Skeletal muscle tissue (tissue), 3 donors: ENCODE measurements at regions not wholly inside any gene's neighbourhood (a gene's known extent, or its start where the extent isn't known, plus 50 kb on each side); places are given as distances from the start of the nearest gene placed in this dataset.

ENCODE experiments used
- H3K27ac ChIP-seq: one replicate; pipeline ENCODE4 v1.7.0; 2013; ENCODE audit warnings: mild to moderate bottlenecking, low read depth, low read length, inconsistent platforms
- H3K27me3 ChIP-seq, 3 donors: one replicate each; pipeline ENCODE4 v1.7.0; 2013; ENCODE audit warnings: low read length in 3 of 3; ENCODE audit not compliant: control insufficient read depth in 3 of 3, insufficient read depth in 3 of 3
- H3K36me3 ChIP-seq, 3 donors: one replicate each; pipeline ENCODE4 v1.7.0; 2013; ENCODE audit warnings: low read length in 3 of 3; ENCODE audit not compliant: control insufficient read depth in 3 of 3, insufficient read depth in 3 of 3
- H3K4me1 ChIP-seq, 3 donors: one replicate each; pipeline ENCODE4 v1.7.0; 2013; ENCODE audit warnings: low read length in 3 of 3, mild to moderate bottlenecking in 3 of 3; ENCODE audit not compliant: control insufficient read depth in 3 of 3, insufficient read depth in 3 of 3
- H3K4me3 ChIP-seq, 3 donors: one replicate each; pipeline ENCODE4 v1.7.0; 2013; ENCODE audit warnings: low read length in 3 of 3
- H3K9ac ChIP-seq, 3 donors: one replicate each; pipeline ENCODE4 v1.7.0; 2013; ENCODE audit warnings: low read length in 3 of 3, mild to moderate bottlenecking in 3 of 3, moderate library complexity in 2 of 3, low read depth in 1 of 3
- H3K9me3 ChIP-seq, 3 donors: one replicate each; pipeline ENCODE4 v1.7.0; 2013; ENCODE audit warnings: low read length in 3 of 3; ENCODE audit not compliant: control insufficient read depth in 3 of 3
- donor health status: Osteomylitis.

DNA sequence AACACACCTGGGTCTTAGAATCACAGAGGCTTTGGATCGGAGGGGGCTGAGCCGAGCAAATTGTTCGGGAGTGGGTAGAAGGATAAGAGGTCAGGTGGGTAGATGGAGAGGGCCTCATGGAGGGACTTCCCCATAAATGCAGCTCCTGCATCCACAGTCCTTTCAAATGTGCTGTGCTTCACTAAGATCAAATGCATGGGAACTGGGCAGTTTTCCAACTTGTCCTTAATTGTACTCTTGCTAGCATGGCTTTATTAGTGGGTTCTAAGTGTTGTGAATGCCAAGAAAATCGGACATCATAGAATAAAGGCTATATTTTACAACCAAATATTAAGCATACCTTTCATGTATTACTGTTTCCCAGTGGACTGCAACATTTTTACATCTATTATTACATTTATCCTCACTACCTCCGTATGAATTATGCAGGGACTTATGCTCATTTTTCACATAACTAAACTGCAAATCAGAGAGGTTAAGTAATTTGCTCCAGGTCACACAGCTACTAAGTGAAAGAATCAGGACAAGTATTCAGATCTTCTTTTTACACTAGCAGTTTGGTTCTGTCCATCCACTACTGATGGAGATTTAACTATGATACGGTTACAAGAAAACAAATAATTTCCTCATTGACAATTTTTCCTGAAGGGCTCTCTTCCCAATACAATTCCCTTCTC lies 174.5 kb upstream of the RUNX1 start:
- Histone ChIP-seq H3K9ac (peak overlapping the region in 1 of 3 donors; percentile 4), H3K9me3 (no peaks in the 10 kb centered on the region), H3K4me3 (no peak overlapping the region), H3K4me1 (peaks cover 51 to 55% (median 52%) of the 10 kb centered on the region in 3 donors), H3K27me3 (no peaks in the 10 kb centered on the region), H3K27ac (peak overlapping the region; percentile 38), H3K36me3 (no peaks in the 10 kb centered on the region)

GRCh38 chr21:35222541-35222941 lies 173.4 kb upstream of the RUNX1 start:
- Histone ChIP-seq H3K27me3 (no peaks in the 10 kb centered on the region), H3K9ac (peak overlapping the region in 1 of 3 donors; percentile 17), H3K4me1 (peaks cover 49 to 52% (median 51%) of the 10 kb centered on the region in 3 donors), H3K4me3 (no peak overlapping the region), H3K27ac (peak overlapping the region; percentile 38), H3K9me3 (no peaks in the 10 kb centered on the region), H3K36me3 (no peaks in the 10 kb centered on the region)

- Histone ChIP-seq H3K27ac (peak overlapping the region; percentile 38), H3K27me3 (no peaks in the 10 kb centered on the region), H3K4me1 (peaks cover 47 to 52% (median 49%) of the 10 kb centered on the region in 3 donors), H3K36me3 (no peaks in the 10 kb centered on the region), H3K4me3 (no peak overlapping the region), H3K9me3 (no peaks in the 10 kb centered on the region), H3K9ac (no peak overlapping the region)
Measured at GRCh38 chr21:35222021-35222420, 172.9 kb upstream of the RUNX1 start.

DNA sequence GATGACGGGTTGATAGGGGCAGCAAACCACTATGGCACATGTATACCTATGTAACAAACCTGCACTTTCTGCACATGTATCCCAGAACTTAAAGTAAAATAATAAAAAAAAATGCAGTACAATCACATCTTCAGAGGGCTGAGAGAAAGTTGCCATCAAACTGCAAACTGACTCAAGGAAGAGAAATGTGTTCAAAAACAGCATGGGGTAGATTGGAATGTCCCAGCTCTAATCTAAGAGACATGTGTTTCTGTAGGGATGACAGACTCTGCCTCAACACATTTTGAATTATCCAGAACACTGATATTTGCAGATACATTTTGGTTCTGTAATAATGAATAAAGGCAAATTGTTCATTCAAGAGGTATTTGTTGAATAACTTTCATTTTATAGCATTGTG lies 171.2 kb upstream of the RUNX1 start:
- H3K27me3 ChIP-seq = no peaks in the 10 kb centered on the region
- H3K4me1 ChIP-seq = peaks cover 31 to 47% (median 35%) of the 10 kb centered on the region in 3 donors
- no peaks in the 10 kb centered on the region for H3K9me3 ChIP-seq
- H3K36me3 ChIP-seq = no peaks in the 10 kb centered on the region
- no peak overlapping the region for H3K9ac ChIP-seq
- H3K4me3 ChIP-seq = no peak overlapping the region
- H3K27ac ChIP-seq = no peak overlapping the region

DNA sequence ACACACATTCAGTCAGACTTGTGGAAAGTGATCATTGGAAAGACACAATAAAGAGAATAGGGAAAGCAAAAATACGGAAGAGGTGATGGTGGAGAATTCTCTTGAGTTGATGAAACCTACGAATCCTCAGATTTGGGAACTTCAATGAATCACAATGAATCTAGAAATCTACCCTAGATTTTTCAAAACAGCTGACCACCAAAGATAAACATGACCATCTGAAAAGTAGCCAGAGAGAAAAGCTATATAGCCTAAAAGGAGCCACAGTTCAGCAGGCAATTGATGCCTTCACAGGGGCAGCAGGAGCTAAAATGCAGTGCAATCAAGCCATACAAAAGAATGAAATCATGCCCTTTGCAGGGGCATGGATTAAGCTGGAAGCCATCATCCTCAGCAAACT lies 170.6 kb upstream of the RUNX1 start:
- Histone ChIP-seq H3K27ac (no peak overlapping the region), H3K4me1 (peaks cover 25 to 42% (median 32%) of the 10 kb centered on the region in 3 donors), H3K9ac (no peak overlapping the region), H3K9me3 (no peaks in the 10 kb centered on the region), H3K4me3 (no peak overlapping the region), H3K36me3 (no peaks in the 10 kb centered on the region), H3K27me3 (no peaks in the 10 kb centered on the region)

GRCh38 chr21:35219291-35219690 lies 170.2 kb upstream of the RUNX1 start:
- Histone ChIP-seq H3K27ac (no peak overlapping the region), H3K9me3 (no peaks in the 10 kb centered on the region), H3K27me3 (no peaks in the 10 kb centered on the region), H3K4me3 (no peak overlapping the region), H3K9ac (no peak overlapping the region), H3K4me1 (peaks cover 25 to 42% (median 32%) of the 10 kb centered on the region in 3 donors), H3K36me3 (no peaks in the 10 kb centered on the region)

- Histone ChIP-seq H3K4me1 (peaks cover 17 to 35% (median 22%) of the 10 kb centered on the region in 3 donors), H3K9me3 (no peaks in the 10 kb centered on the region), H3K27ac (no peak overlapping the region), H3K36me3 (no peaks in the 10 kb centered on the region), H3K9ac (no peak overlapping the region), H3K4me3 (no peak overlapping the region), H3K27me3 (no peaks in the 10 kb centered on the region)
Measured at GRCh38 chr21:35217504-35218060, 168.5 kb upstream of the RUNX1 start.

GRCh38 chr21:35216996-35217395 lies 167.9 kb upstream of the RUNX1 start:
- H3K4me1 ChIP-seq = peaks cover 17 to 35% (median 22%) of the 10 kb centered on the region in 3 donors
- no peak overlapping the region for H3K9ac ChIP-seq
- H3K4me3 ChIP-seq = no peak overlapping the region
- no peaks in the 10 kb centered on the region for H3K9me3 ChIP-seq
- H3K36me3 ChIP-seq = no peaks in the 10 kb centered on the region
- no peak overlapping the region for H3K27ac ChIP-seq
- H3K27me3 ChIP-seq = no peaks in the 10 kb centered on the region

DNA sequence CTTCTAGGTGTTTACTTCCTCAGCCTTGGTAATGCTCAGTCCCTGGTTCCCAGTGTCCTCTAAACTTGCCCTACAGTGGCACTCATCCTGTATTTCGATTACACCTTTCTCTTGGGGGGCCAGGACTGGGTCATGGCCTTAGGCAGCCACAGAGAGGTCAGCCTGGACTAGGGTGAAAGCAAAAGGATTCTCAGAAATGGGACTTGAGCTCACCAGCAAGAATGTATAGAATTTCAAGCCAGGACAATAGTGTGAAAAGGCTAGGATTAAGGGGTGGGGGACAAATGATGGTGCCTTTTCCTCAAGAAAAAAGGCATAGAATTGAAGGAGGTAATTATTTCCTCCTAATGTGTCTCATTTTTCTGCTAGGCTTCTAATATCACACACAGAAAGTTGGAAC lies 166.8 kb upstream of the RUNX1 start:
- peaks cover 18 to 42% (median 22%) of the 10 kb centered on the region in 3 donors for H3K4me1 ChIP-seq
- no peaks in the 10 kb centered on the region for H3K27me3 ChIP-seq
- no peak overlapping the region for H3K9ac ChIP-seq
- no peaks in the 10 kb centered on the region for H3K36me3 ChIP-seq
- H3K27ac ChIP-seq = no peak overlapping the region
- no peaks in the 10 kb centered on the region for H3K9me3 ChIP-seq
- no peak overlapping the region for H3K4me3 ChIP-seq

- no peaks in the 10 kb centered on the region for H3K36me3 ChIP-seq
- H3K4me3 ChIP-seq = no peak overlapping the region
- H3K4me1 ChIP-seq = peaks cover 34 to 52% (median 39%) of the 10 kb centered on the region in 3 donors
- H3K27ac ChIP-seq = peak overlapping the region; percentile 62
- H3K9me3 ChIP-seq = no peaks in the 10 kb centered on the region
- H3K27me3 ChIP-seq = no peaks in the 10 kb centered on the region
- H3K9ac ChIP-seq = no peak overlapping the region
Measured at GRCh38 chr21:35212393-35213127, 163.5 kb upstream of the RUNX1 start.
